Stimulated activated CD8-positive, alpha-beta memory T cell treated with anti-CD3 and anti-CD28 coated beads, Interleukin-4, amount 100 ng/mL, for 24 hours (primary cell): ENCODE measurements at regions not wholly inside any gene's neighbourhood (a gene's known extent, or its start where the extent isn't known, plus 50 kb on each side); places are given as distances from the start of the nearest gene placed in this dataset.

Experiments
- DNase-seq: peaks from one replicate; pipeline ENCODE4 v3.0.0-alpha.2; 2020; ENCODE audit warnings: low read depth

- DNase-seq: no peak
Observed at GRCh38 chr13:59452189-59452890, 711.4 kb downstream of the DIAPH3 start.

GRCh38 chr13:59458908-59459579, 704.7 kb downstream of the DIAPH3 start:
- no peak for DNase-seq

- DNase-seq: no peak
Observed at GRCh38 chr13:59459972-59460371, 703.8 kb downstream of the DIAPH3 start.

- no peak for DNase-seq
Observed at GRCh38 chr13:59461411-59461810, 702.3 kb downstream of the DIAPH3 start.

GRCh38 chr13:59463023-59463422, 700.7 kb downstream of the DIAPH3 start:
- no peak for DNase-seq

- DNase-seq: no peak
Observed at GRCh38 chr13:59464926-59465325, 698.8 kb downstream of the DIAPH3 start.

GRCh38 chr13:59468396-59468795, 695.3 kb downstream of the DIAPH3 start:
- no peak for DNase-seq

- DNase-seq: no peak
Observed at GRCh38 chr13:59471106-59471505, 692.6 kb downstream of the DIAPH3 start.

GRCh38 chr13:59472134-59472533, 691.6 kb downstream of the DIAPH3 start:
- no peak for DNase-seq

GRCh38 chr13:59474696-59475095, 689.0 kb downstream of the DIAPH3 start:
- DNase-seq: no peak

GRCh38 chr13:59475911-59476310, 687.8 kb downstream of the DIAPH3 start:
- DNase-seq: no peak

- DNase-seq: no peak
Observed at GRCh38 chr13:59476366-59476765, 687.4 kb downstream of the DIAPH3 start.

- DNase-seq: no peak
Observed at GRCh38 chr13:59477011-59477410, 686.7 kb downstream of the DIAPH3 start.

- no peak for DNase-seq
Observed at GRCh38 chr13:59478908-59479307, 684.8 kb downstream of the DIAPH3 start.

- DNase-seq: no peak
Observed at GRCh38 chr13:59479629-59480028, 684.1 kb downstream of the DIAPH3 start.

- no peak for DNase-seq
Observed at GRCh38 chr13:59480396-59481259, 683.1 kb downstream of the DIAPH3 start.

GRCh38 chr13:59483501-59484145, 680.1 kb downstream of the DIAPH3 start:
- no peak for DNase-seq

GRCh38 chr13:59487883-59488282, 675.8 kb downstream of the DIAPH3 start:
- no peak for DNase-seq

- no peak for DNase-seq
Observed at GRCh38 chr13:59488436-59488835, 675.3 kb downstream of the DIAPH3 start.

GRCh38 chr13:59490651-59491050, 673.1 kb downstream of the DIAPH3 start:
- no peak for DNase-seq

- DNase-seq: no peak
Observed at GRCh38 chr13:59492030-59492636, 671.6 kb downstream of the DIAPH3 start.

- no peak for DNase-seq
Observed at GRCh38 chr13:59493436-59493965, 670.2 kb downstream of the DIAPH3 start.
